ENCODE measurements at regions not wholly inside any gene's neighbourhood (a gene's known extent, or its start where the extent isn't known, plus 50 kb on each side); places are given as distances from the start of the nearest gene placed in this dataset.

DNA sequence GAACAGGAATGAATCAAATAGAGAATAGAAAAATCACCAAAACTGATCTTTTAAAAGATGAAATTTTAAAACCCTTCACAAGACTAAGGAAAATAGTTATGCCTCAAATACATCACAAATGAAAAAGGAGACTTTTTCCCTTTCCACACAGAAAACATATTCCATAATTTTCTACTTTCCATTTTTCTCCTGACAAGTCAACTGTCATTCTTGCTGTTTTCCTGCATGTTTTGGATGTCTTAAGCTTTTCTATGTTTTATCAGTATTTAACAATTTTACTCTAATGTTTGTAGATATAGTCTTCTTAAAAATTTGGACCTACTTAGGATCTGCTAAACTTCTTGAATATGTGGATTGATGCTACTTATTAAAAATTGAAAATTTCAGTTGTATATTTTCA lies 810.8 kb downstream of the OLFM4 start:
- no peak for TF ChIP-seq EZH2phosphoT487 (IDR thresholded peaks at IDR 0.05; ENCODE audit: low read depth, severe bottlenecking, unreplicated experiment)
- TF ChIP-seq, protein P1, sequence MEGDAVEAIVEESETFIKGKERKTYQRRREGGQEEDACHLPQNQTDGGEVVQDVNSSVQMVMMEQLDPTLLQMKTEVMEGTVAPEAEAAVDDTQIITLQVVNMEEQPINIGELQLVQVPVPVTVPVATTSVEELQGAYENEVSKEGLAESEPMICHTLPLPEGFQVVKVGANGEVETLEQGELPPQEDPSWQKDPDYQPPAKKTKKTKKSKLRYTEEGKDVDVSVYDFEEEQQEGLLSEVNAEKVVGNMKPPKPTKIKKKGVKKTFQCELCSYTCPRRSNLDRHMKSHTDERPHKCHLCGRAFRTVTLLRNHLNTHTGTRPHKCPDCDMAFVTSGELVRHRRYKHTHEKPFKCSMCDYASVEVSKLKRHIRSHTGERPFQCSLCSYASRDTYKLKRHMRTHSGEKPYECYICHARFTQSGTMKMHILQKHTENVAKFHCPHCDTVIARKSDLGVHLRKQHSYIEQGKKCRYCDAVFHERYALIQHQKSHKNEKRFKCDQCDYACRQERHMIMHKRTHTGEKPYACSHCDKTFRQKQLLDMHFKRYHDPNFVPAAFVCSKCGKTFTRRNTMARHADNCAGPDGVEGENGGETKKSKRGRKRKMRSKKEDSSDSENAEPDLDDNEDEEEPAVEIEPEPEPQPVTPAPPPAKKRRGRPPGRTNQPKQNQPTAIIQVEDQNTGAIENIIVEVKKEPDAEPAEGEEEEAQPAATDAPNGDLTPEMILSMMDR (IDR thresholded peaks at IDR 0.05; ENCODE audit: poor library complexity), result no peak
